Stimulated activated CD4-positive, alpha-beta T cell treated with anti-CD3 and anti-CD28 coated beads, Interleukin-12 subunit alpha, Interleukin-12 subunit beta, amount 100 ng/mL, for 48 hours (primary cell): ENCODE measurements at regions not wholly inside any gene's neighbourhood (a gene's known extent, or its start where the extent isn't known, plus 50 kb on each side); places are given as distances from the start of the nearest gene placed in this dataset.

ENCODE experiments used
- DNase-seq, 3 donors: peaks; one replicate each; pipeline ENCODE4 v3.0.0-alpha.2; 2020; ENCODE audit warnings: low read depth in 2 of 3, low spot score in 1 of 3

- DNase-seq = peak in 2 of 3 donors; percentile 21 to 32
These were observed 146.2 kb downstream of the KLF13 start for GRCh38 chr15:31472636-31473384.

GRCh38 chr15:31473385-31474058, 146.9 kb downstream of the KLF13 start:
- no peak for DNase-seq

- no peak for DNase-seq
These were observed 147.6 kb downstream of the KLF13 start for GRCh38 chr15:31474059-31474868.

GRCh38 chr15:31476236-31476810, 149.7 kb downstream of the KLF13 start:
- DNase-seq = no peak

- no peak for DNase-seq
These were observed 150.2 kb downstream of the KLF13 start for GRCh38 chr15:31476866-31477265.

GRCh38 chr15:31477301-31477700, 150.7 kb downstream of the KLF13 start:
- no peak for DNase-seq

GRCh38 chr15:31477851-31478701, 151.4 kb downstream of the KLF13 start:
- DNase-seq = no peak

- no peak for DNase-seq
These were observed 152.1 kb downstream of the KLF13 start for GRCh38 chr15:31478702-31479221.

GRCh38 chr15:31480356-31481025, 153.9 kb downstream of the KLF13 start:
- no peak for DNase-seq

GRCh38 chr15:31481142-31481541, 154.5 kb downstream of the KLF13 start:
- DNase-seq = no peak

GRCh38 chr15:31482122-31482922, 155.7 kb downstream of the KLF13 start:
- no peak for DNase-seq

GRCh38 chr15:31483053-31483985, 156.7 kb downstream of the KLF13 start:
- DNase-seq = peak in 2 of 3 donors; percentile 58 to 59

- no peak for DNase-seq
These were observed 157.6 kb downstream of the KLF13 start for GRCh38 chr15:31483986-31484951.

- no peak for DNase-seq
These were observed 158.4 kb downstream of the KLF13 start for GRCh38 chr15:31484986-31485385.

GRCh38 chr15:31485431-31485830, 158.8 kb downstream of the KLF13 start:
- DNase-seq = no peak

GRCh38 chr15:31485911-31486461, 159.4 kb downstream of the KLF13 start:
- no peak for DNase-seq
